Skin epidermis (tissue), 12 donors: ENCODE measurements at regions not wholly inside any gene's neighbourhood (a gene's known extent, or its start where the extent isn't known, plus 50 kb on each side); places are given as distances from the start of the nearest gene placed in this dataset.
"Not testable (repeated sequence)": the region's sequence is repeated elsewhere in the genome, so short reads cannot be mapped to it uniquely, and the experiment has no call there.

Source experiments
- H3K27ac ChIP-seq, 21 experiments: fragments of 200-600 bp; sonication (generic) in 11 of 21; one replicate each; pipeline ENCODE4 v1.5.0; 2020; ENCODE audit warnings: mild to moderate bottlenecking in 3 of 21, inconsistent platforms in 2 of 21, moderate library complexity in 2 of 21
- H3K4me3 ChIP-seq, 7 experiments: fragments of 200-600 bp; sonication (generic) in 2 of 7; one replicate each; pipeline ENCODE4 v1.5.0; 2020; ENCODE audit warnings: inconsistent platforms in 2 of 7, mild to moderate bottlenecking in 2 of 7, moderate library complexity in 1 of 7

- no peak overlapping the region for H3K4me3 ChIP-seq
These were observed 327.2 kb upstream of the CITED2 start for GRCh38 chr6:139701695-139702094.

GRCh38 chr6:139701003-139701402, 326.6 kb upstream of the CITED2 start:
- H3K4me3 ChIP-seq = no peak overlapping the region
- peak overlapping the region in 1 of 21 experiments; percentile 17 for H3K27ac ChIP-seq

More at GRCh38 chr6:139701695-139702094, 327.2 kb upstream of the CITED2 start:
- no peak overlapping the region for H3K27ac ChIP-seq

GRCh38 chr6:139699911-139700310, 325.5 kb upstream of the CITED2 start:
- H3K27ac ChIP-seq = peak overlapping the region in 4 of 21 experiments; percentile 25 to 48 (median 36)
- no peak overlapping the region for H3K4me3 ChIP-seq

GRCh38 chr6:139699335-139699734, 324.9 kb upstream of the CITED2 start:
- peak overlapping the region in 1 of 21 experiments; percentile 35 for H3K27ac ChIP-seq

GRCh38 chr6:139698526-139699176, 324.2 kb upstream of the CITED2 start:
- Histone ChIP-seq H3K4me3 (no peak overlapping the region), H3K27ac (no peak overlapping the region)

More at GRCh38 chr6:139699335-139699734, 324.9 kb upstream of the CITED2 start:
- no peak overlapping the region for H3K4me3 ChIP-seq

- H3K4me3 ChIP-seq, H3K27ac ChIP-seq: not testable (repeated sequence)
These were observed 323.4 kb upstream of the CITED2 start for GRCh38 chr6:139697856-139698255.

GRCh38 chr6:139696991-139697390, 322.5 kb upstream of the CITED2 start:
- peak overlapping the region in 1 of 7 experiments; percentile 3 for H3K4me3 ChIP-seq
- not testable (repeated sequence) for H3K27ac ChIP-seq

GRCh38 chr6:139695361-139695760, 320.9 kb upstream of the CITED2 start:
- Histone ChIP-seq H3K27ac (no peak overlapping the region), H3K4me3 (no peak overlapping the region)

GRCh38 chr6:139693735-139694134, 319.3 kb upstream of the CITED2 start:
- H3K27ac ChIP-seq = no peak overlapping the region

GRCh38 chr6:139690007-139690406, 315.6 kb upstream of the CITED2 start:
- no peak overlapping the region for H3K27ac ChIP-seq
- H3K4me3 ChIP-seq = no peak overlapping the region

More at GRCh38 chr6:139693735-139694134, 319.3 kb upstream of the CITED2 start:
- no peak overlapping the region for H3K4me3 ChIP-seq

GRCh38 chr6:139687055-139687454, 312.6 kb upstream of the CITED2 start:
- Histone ChIP-seq H3K4me3 (no peak overlapping the region), H3K27ac (no peak overlapping the region)

GRCh38 chr6:139686308-139686707, 311.9 kb upstream of the CITED2 start:
- Histone ChIP-seq H3K27ac (no peak overlapping the region), H3K4me3 (no peak overlapping the region)

- Histone ChIP-seq H3K4me3 (no peak overlapping the region), H3K27ac (no peak overlapping the region)
These were observed 310.6 kb upstream of the CITED2 start for GRCh38 chr6:139685009-139685408.

GRCh38 chr6:139680819-139681218, 306.4 kb upstream of the CITED2 start:
- Histone ChIP-seq H3K27ac (no peak overlapping the region), H3K4me3 (no peak overlapping the region)

- Histone ChIP-seq H3K27ac (no peak overlapping the region), H3K4me3 (no peak overlapping the region)
These were observed 305.2 kb upstream of the CITED2 start for GRCh38 chr6:139679516-139680179.

- Histone ChIP-seq H3K27ac (no peak overlapping the region), H3K4me3 (no peak overlapping the region)
These were observed 302.3 kb upstream of the CITED2 start for GRCh38 chr6:139676718-139677117.

- H3K27ac ChIP-seq = no peak overlapping the region
- H3K4me3 ChIP-seq = no peak overlapping the region
These were observed 291.8 kb upstream of the CITED2 start for GRCh38 chr6:139666284-139666683.

GRCh38 chr6:139663996-139664395, 289.5 kb upstream of the CITED2 start:
- Histone ChIP-seq H3K27ac (no peak overlapping the region), H3K4me3 (no peak overlapping the region)

GRCh38 chr6:139659711-139660110, 285.3 kb upstream of the CITED2 start:
- Histone ChIP-seq H3K4me3 (no peak overlapping the region), H3K27ac (no peak overlapping the region)

GRCh38 chr6:139659196-139659595, 284.7 kb upstream of the CITED2 start:
- Histone ChIP-seq H3K4me3 (no peak overlapping the region), H3K27ac (no peak overlapping the region)

- H3K27ac ChIP-seq = no peak overlapping the region
- no peak overlapping the region for H3K4me3 ChIP-seq
These were observed 282.7 kb upstream of the CITED2 start for GRCh38 chr6:139657119-139657518.
